ENCODE measurements at regions not wholly inside any gene's neighbourhood (a gene's known extent, or its start where the extent isn't known, plus 50 kb on each side); places are given as distances from the start of the nearest gene placed in this dataset.
A peak's percentile ranks its signal among the peaks of the same experiment; 100 is the strongest.
"Not testable (repeated sequence)": the region's sequence is repeated elsewhere in the genome, so short reads cannot be mapped to it uniquely, and the experiment has no call there.

DNA sequence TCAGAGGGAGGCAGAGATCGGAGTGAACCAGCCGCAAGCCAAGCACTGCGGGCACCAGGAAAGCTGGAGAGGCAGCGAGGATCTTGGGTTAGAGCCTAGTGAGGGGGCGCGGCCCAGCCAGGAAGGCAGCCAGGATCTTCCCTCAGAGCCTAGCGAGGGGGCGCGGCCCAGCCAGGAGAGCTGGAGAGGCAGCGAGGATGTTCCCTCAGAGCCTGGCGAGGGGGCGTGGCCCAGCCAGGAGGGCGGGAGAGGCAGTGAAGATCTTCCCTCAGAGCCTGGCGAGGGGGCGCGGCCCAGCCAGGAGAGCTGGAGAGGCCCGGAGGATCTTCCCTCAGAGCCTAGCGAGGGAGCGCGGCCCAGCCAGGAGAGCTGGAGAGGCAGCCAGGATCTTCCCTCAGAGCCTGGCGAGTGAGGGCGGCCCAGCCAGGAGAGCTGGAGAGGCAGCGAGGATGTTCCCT, 62.7 kb upstream of the TMEM18 start:
- Histone ChIP-seq H3K4me1 (ENCODE audit: insufficient read depth) (peaks cover 20% of the 10 kb centered on the region), H3K4me2 (peak overlapping the region; percentile 90), H2AFZ (peak overlapping the region; percentile 58), H3K27ac (peak overlapping the region; percentile 77)
- H3K9me3 ChIP-seq (ENCODE audit: low read depth); H3K27me3 ChIP-seq; H3K4me3 ChIP-seq; H3K36me3 ChIP-seq (replicated peaks; ENCODE audit: insufficient read depth, low read depth); H4K20me1 ChIP-seq (ENCODE audit: insufficient read depth, poor library complexity, severe bottlenecking); H3K9me2 ChIP-seq (replicated peaks; ENCODE audit: insufficient read depth); H3K79me2 ChIP-seq: not testable (repeated sequence)
- DNase-seq (ENCODE audit: low spot score) = peak; percentile 94
- WGBS (ENCODE audit: low lambda C conversion rate, missing lambda C conversion rate) = 4% methylated on average over 18 of the region's 23 CpGs

- Histone ChIP-seq H2AFZ (no peak overlapping the region), H3K9me2 (replicated peaks; ENCODE audit: insufficient read depth) (no peaks in the 10 kb centered on the region), H4K20me1 (ENCODE audit: insufficient read depth, poor library complexity, severe bottlenecking) (no peaks in the 10 kb centered on the region), H3K27ac (no peak overlapping the region), H3K27me3 (no peaks in the 10 kb centered on the region), H3K4me2 (no peak overlapping the region), H3K4me1 (ENCODE audit: insufficient read depth) (peaks cover 20% of the 10 kb centered on the region), H3K79me2 (no peaks in the 10 kb centered on the region), H3K9me3 (ENCODE audit: low read depth) (no peaks in the 10 kb centered on the region), H3K36me3 (replicated peaks; ENCODE audit: insufficient read depth, low read depth) (no peaks in the 10 kb centered on the region), H3K4me3 (no peak overlapping the region)
- TF ChIP-seq, protein P1, sequence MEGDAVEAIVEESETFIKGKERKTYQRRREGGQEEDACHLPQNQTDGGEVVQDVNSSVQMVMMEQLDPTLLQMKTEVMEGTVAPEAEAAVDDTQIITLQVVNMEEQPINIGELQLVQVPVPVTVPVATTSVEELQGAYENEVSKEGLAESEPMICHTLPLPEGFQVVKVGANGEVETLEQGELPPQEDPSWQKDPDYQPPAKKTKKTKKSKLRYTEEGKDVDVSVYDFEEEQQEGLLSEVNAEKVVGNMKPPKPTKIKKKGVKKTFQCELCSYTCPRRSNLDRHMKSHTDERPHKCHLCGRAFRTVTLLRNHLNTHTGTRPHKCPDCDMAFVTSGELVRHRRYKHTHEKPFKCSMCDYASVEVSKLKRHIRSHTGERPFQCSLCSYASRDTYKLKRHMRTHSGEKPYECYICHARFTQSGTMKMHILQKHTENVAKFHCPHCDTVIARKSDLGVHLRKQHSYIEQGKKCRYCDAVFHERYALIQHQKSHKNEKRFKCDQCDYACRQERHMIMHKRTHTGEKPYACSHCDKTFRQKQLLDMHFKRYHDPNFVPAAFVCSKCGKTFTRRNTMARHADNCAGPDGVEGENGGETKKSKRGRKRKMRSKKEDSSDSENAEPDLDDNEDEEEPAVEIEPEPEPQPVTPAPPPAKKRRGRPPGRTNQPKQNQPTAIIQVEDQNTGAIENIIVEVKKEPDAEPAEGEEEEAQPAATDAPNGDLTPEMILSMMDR (IDR thresholded peaks at IDR 0.05; ENCODE audit: poor library complexity) = no peak
- TF ChIP-seq EZH2phosphoT487 (IDR thresholded peaks at IDR 0.05; ENCODE audit: low read depth, severe bottlenecking, unreplicated experiment) = no peak
- no peak for TF ChIP-seq EZH2 (IDR thresholded peaks at IDR 0.05; ENCODE audit: borderline replicate concordance)
- DNase-seq (ENCODE audit: low spot score) = no peak
Observed at GRCh38 chr2:736939-737338, 59.7 kb upstream of the TMEM18 start.

- H3K79me2 ChIP-seq = no peaks in the 10 kb centered on the region
Observed at GRCh38 chr2:735670-736218, 58.5 kb upstream of the TMEM18 start.

GRCh38 chr2:734496-734895, 57.3 kb upstream of the TMEM18 start:
- H3K4me1 ChIP-seq (ENCODE audit: insufficient read depth) = peaks cover 10% of the 10 kb centered on the region
- TF ChIP-seq EZH2 (IDR thresholded peaks at IDR 0.05; ENCODE audit: borderline replicate concordance) = no peak
- TF ChIP-seq, protein P1 (IDR thresholded peaks at IDR 0.05; ENCODE audit: poor library complexity) = no peak
- no peak for TF ChIP-seq EZH2phosphoT487 (IDR thresholded peaks at IDR 0.05; ENCODE audit: low read depth, severe bottlenecking, unreplicated experiment)
- H4K20me1 ChIP-seq (ENCODE audit: insufficient read depth, poor library complexity, severe bottlenecking) = no peaks in the 10 kb centered on the region
- no peaks in the 10 kb centered on the region for H3K79me2 ChIP-seq
- no peaks in the 10 kb centered on the region for H3K9me3 ChIP-seq (ENCODE audit: low read depth)
- no peak overlapping the region for H3K27ac ChIP-seq
- no peaks in the 10 kb centered on the region for H3K36me3 ChIP-seq (replicated peaks; ENCODE audit: insufficient read depth, low read depth)
- no peak overlapping the region for H3K4me2 ChIP-seq
- WGBS (ENCODE audit: low lambda C conversion rate, missing lambda C conversion rate) = 95% methylated on average over 8 of the region's 8 CpGs
- H2AFZ ChIP-seq = no peak overlapping the region
- no peaks in the 10 kb centered on the region for H3K27me3 ChIP-seq
- no peaks in the 10 kb centered on the region for H3K9me2 ChIP-seq (replicated peaks; ENCODE audit: insufficient read depth)
- no peak overlapping the region for H3K4me3 ChIP-seq
- DNase-seq (ENCODE audit: low spot score) = no peak

More at GRCh38 chr2:735670-736218, 58.5 kb upstream of the TMEM18 start:
- Histone ChIP-seq H3K4me2 (no peak overlapping the region), H3K27me3 (no peaks in the 10 kb centered on the region), H3K9me2 (replicated peaks; ENCODE audit: insufficient read depth) (no peaks in the 10 kb centered on the region), H3K4me3 (no peak overlapping the region), H3K36me3 (replicated peaks; ENCODE audit: insufficient read depth, low read depth) (no peaks in the 10 kb centered on the region), H3K27ac (no peak overlapping the region), H3K9me3 (ENCODE audit: low read depth) (no peaks in the 10 kb centered on the region), H4K20me1 (ENCODE audit: insufficient read depth, poor library complexity, severe bottlenecking) (no peaks in the 10 kb centered on the region), H3K4me1 (ENCODE audit: insufficient read depth) (peaks cover 10% of the 10 kb centered on the region), H2AFZ (no peak overlapping the region)
- no peak for TF ChIP-seq EZH2phosphoT487 (IDR thresholded peaks at IDR 0.05; ENCODE audit: low read depth, severe bottlenecking, unreplicated experiment)
- no peak for TF ChIP-seq EZH2 (IDR thresholded peaks at IDR 0.05; ENCODE audit: borderline replicate concordance)
- TF ChIP-seq, protein P1 (IDR thresholded peaks at IDR 0.05; ENCODE audit: poor library complexity) = no peak
- no peak for DNase-seq (ENCODE audit: low spot score)
- 39% methylated on average over 5 of the region's 5 CpGs for WGBS (ENCODE audit: low lambda C conversion rate, missing lambda C conversion rate)

All from hepatocyte (in vitro differentiated cells).